H9 (cell line): ENCODE measurements at regions not wholly inside any gene's neighbourhood (a gene's known extent, or its start where the extent isn't known, plus 50 kb on each side); places are given as distances from the start of the nearest gene placed in this dataset.

ENCODE experiments used
- DNase-seq: peaks from one replicate; pipeline ENCODE4 v3.0.0-alpha.2; 2017
- H2AFZ ChIP-seq: one replicate; pipeline ENCODE4 v1.6.1; 2013; ENCODE audit warnings: mild to moderate bottlenecking, low read length, control low read depth, moderate library complexity
- H2AK5ac ChIP-seq: 2 replicates; pipeline ENCODE4 v1.6.1; 2013; ENCODE audit warnings: low read length, control low read depth, mixed read lengths; ENCODE audit not compliant: insufficient read length
- H2BK120ac ChIP-seq: one replicate; pipeline ENCODE4 v1.6.1; 2013; ENCODE audit warnings: low read depth, mild to moderate bottlenecking, low read length, control low read depth, inconsistent platforms; ENCODE audit not compliant: poor library complexity, severe bottlenecking
- H2BK12ac ChIP-seq: 2 replicates; pipeline ENCODE4 v1.6.1; 2013; ENCODE audit warnings: low read length, control low read depth, mixed read lengths, low read depth; ENCODE audit not compliant: insufficient read length
- H2BK15ac ChIP-seq: 2 replicates; pipeline ENCODE4 v1.6.1; 2013; ENCODE audit warnings: low read depth, low read length, control low read depth
- H2BK20ac ChIP-seq: one replicate; pipeline ENCODE4 v1.6.1; 2013; ENCODE audit warnings: low read depth, mild to moderate bottlenecking, low read length, control low read depth, inconsistent platforms; ENCODE audit not compliant: poor library complexity, severe bottlenecking
- H2BK5ac ChIP-seq: 2 replicates; pipeline ENCODE4 v1.6.1; 2013; ENCODE audit warnings: low read length, control low read depth, mixed read lengths; ENCODE audit not compliant: insufficient read length
- H3K14ac ChIP-seq: 2 replicates; pipeline ENCODE4 v1.6.1; 2013; ENCODE audit warnings: low read length, control low read depth; ENCODE audit not compliant: insufficient read depth
- H3K18ac ChIP-seq: 2 replicates; pipeline ENCODE4 v1.6.1; 2013; ENCODE audit warnings: low read depth, mild to moderate bottlenecking, mixed read lengths, low read length, control low read depth; ENCODE audit not compliant: insufficient read length
- H3K23ac ChIP-seq: 2 replicates; pipeline ENCODE4 v1.6.1; 2013; ENCODE audit warnings: low read length, control low read depth, mixed read lengths, low read depth; ENCODE audit not compliant: insufficient read length
- H3K23me2 ChIP-seq: 2 replicates; pipeline ENCODE4 v1.6.1; 2013; ENCODE audit warnings: low read depth, mild to moderate bottlenecking, mixed read lengths, low read length, control low read depth; ENCODE audit not compliant: insufficient read length, poor library complexity, severe bottlenecking
- H3K27ac ChIP-seq: 2 replicates; pipeline ENCODE4 v1.5.1; 2013; ENCODE audit warnings: low read length, control low read depth, mixed read lengths, low read depth; ENCODE audit not compliant: insufficient read length
- H3K27me3 ChIP-seq: 2 replicates; pipeline ENCODE4 v1.6.1; 2013; ENCODE audit warnings: low read length, control low read depth, inconsistent platforms; ENCODE audit not compliant: insufficient read depth
- H3K4ac ChIP-seq: 2 replicates; pipeline ENCODE4 v1.6.1; 2013; ENCODE audit warnings: low read depth, mild to moderate bottlenecking, control low read depth, inconsistent platforms, low read length, moderate library complexity
- H3K4me1 ChIP-seq: 2 replicates; pipeline ENCODE4 v1.6.1; 2013; ENCODE audit warnings: low read length, control low read depth, inconsistent platforms; ENCODE audit not compliant: insufficient read depth
- H3K4me2 ChIP-seq: 2 replicates; pipeline ENCODE4 v1.6.1; 2013; ENCODE audit warnings: low read length, control low read depth, mixed read lengths; ENCODE audit not compliant: insufficient read length, insufficient read depth
- H3K56ac ChIP-seq: 2 replicates; pipeline ENCODE4 v1.6.1; 2013; ENCODE audit warnings: low read depth, mild to moderate bottlenecking, mixed read lengths, low read length, control low read depth; ENCODE audit not compliant: insufficient read length
- H3K79me1 ChIP-seq: 2 replicates; pipeline ENCODE4 v1.6.1; 2013; ENCODE audit warnings: low read depth, mild to moderate bottlenecking, moderate library complexity, low read length, control low read depth, inconsistent platforms; ENCODE audit not compliant: insufficient read depth, poor library complexity, severe bottlenecking
- H3K79me2 ChIP-seq: 2 replicates; pipeline ENCODE4 v1.6.1; 2013; ENCODE audit warnings: low read length, control low read depth, inconsistent platforms; ENCODE audit not compliant: insufficient read depth
- H3K9ac ChIP-seq: 2 replicates; pipeline ENCODE4 v1.6.1; 2013; ENCODE audit warnings: low read length, control low read depth, mixed read lengths; ENCODE audit not compliant: insufficient read length; ENCODE audit errors: extremely low read depth
- H3K9me3 ChIP-seq: one replicate; pipeline ENCODE4 v1.6.1; 2013; ENCODE audit warnings: low read depth, low read length, inconsistent platforms; ENCODE audit not compliant: control insufficient read depth
- H3T11ph ChIP-seq: one replicate; pipeline ENCODE4 v1.6.1; 2013; ENCODE audit warnings: mild to moderate bottlenecking, low read length, control low read depth, inconsistent platforms
- H4K20me1 ChIP-seq: one replicate; pipeline ENCODE4 v1.6.1; 2013; ENCODE audit not compliant: control insufficient read depth, insufficient read length, insufficient read depth
- H4K5ac ChIP-seq: 2 replicates; pipeline ENCODE4 v1.6.1; 2013; ENCODE audit warnings: low read depth, mild to moderate bottlenecking, mixed read lengths, low read length, control low read depth; ENCODE audit not compliant: insufficient read length
- H4K8ac ChIP-seq: replicated peaks from 2 replicates; pipeline ENCODE4 v1.6.1; 2013; ENCODE audit warnings: low read length, control low read depth, mixed read lengths, low read depth; ENCODE audit not compliant: insufficient read length
- H4K91ac ChIP-seq: 2 replicates; pipeline ENCODE4 v1.6.1; 2013; ENCODE audit warnings: low read depth, mild to moderate bottlenecking, moderate library complexity, mixed read lengths, low read length, control low read depth; ENCODE audit not compliant: insufficient read length
- H3K27ac Mint-ChIP-seq, 3 experiments: 2 replicates in 2 of 3; 3 replicates in 1 of 3; pipeline ENCODE4 v1.8.0; 2020 to 2021; ENCODE audit warnings: mixed read lengths in 3 of 3, mild to moderate bottlenecking in 1 of 3, moderate library complexity in 1 of 3
- H3K27me3 Mint-ChIP-seq: 2 replicates; pipeline ENCODE4 v1.8.0; 2021; ENCODE audit warnings: low read depth, mild to moderate bottlenecking, moderate library complexity, mixed read lengths
- H3K36me3 Mint-ChIP-seq, 3 experiments: 2 replicates in 2 of 3; 3 replicates in 1 of 3; pipeline ENCODE4 v1.8.0; 2020 to 2021; ENCODE audit warnings: low read depth in 3 of 3, mixed read lengths in 3 of 3; ENCODE audit not compliant: insufficient read depth in 1 of 3
- H3K4me1 Mint-ChIP-seq, 2 experiments: 2 replicates each; pipeline ENCODE4 v1.8.0; 2020; ENCODE audit warnings: mixed read lengths in 2 of 2
- H3K4me3 Mint-ChIP-seq, 2 experiments: 2 replicates in 1 of 2; 3 replicates in 1 of 2; pipeline ENCODE4 v1.8.0; 2020 to 2021; ENCODE audit warnings: mild to moderate bottlenecking in 2 of 2, mixed read lengths in 2 of 2, moderate library complexity in 1 of 2
- H3K9me3 Mint-ChIP-seq, 2 experiments: 2 replicates in 1 of 2; 3 replicates in 1 of 2; pipeline ENCODE4 v1.8.0; 2020; ENCODE audit warnings: mild to moderate bottlenecking in 2 of 2, mixed read lengths in 2 of 2, moderate library complexity in 1 of 2
- WGBS: extraction: QIAGEN DNeasy Blood & Tissue Kit; methylation state at CpG from one replicate; pipeline ENCODE4 v1.1.7; 2013; ENCODE audit warnings: missing lambda C conversion rate, low lambda C conversion rate, mixed read lengths; ENCODE audit not compliant: insufficient read length; ENCODE audit errors: extremely low coverage; 5-methylcytosine and 5-hydroxymethylcytosine counted together
- TF ChIP-seq, protein P1 (sequence below): fragments of 200-600 bp; sonication (generic); conservative IDR thresholded peaks from 3 replicates; pipeline ENCODE4 v1.8.0; 2021; ENCODE audit warnings: antibody characterized with exemption, mild to moderate bottlenecking

DNA sequence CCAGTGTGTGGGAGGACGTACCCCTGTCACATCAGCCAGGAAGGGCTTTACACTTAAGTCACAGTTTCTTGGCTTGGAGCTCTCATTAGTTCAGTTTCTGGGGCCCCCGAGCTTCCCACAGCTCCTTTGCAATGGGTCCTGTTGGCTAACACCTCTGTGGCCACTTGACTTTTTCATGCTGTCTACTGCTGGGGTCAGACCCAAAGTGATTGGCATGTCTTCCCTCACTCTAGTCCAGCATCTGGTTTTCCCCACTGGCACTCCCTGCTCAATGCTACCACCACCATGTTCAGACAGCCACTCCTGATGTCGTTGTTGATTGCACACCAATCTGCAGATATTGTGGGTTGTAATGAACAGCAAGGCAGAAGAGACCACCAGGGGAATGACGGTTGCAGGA is 379.0 kb downstream of the FOXO1 start:
- Histone ChIP-seq H3K27ac (no peak overlapping the region), H3K9ac (no peak overlapping the region), H3K9me3 (no peaks in the 10 kb centered on the region), H3K4me1 (no peaks in the 10 kb centered on the region; the same call in 1 of the 2 replicates), H3K79me2 (no peaks in the 10 kb centered on the region), H2BK120ac (no peak overlapping the region), H3K56ac (no peak overlapping the region), H2BK5ac (no peak overlapping the region), H3K4ac (no peak overlapping the region), H4K5ac (no peak overlapping the region), H2AFZ (no peak overlapping the region), H3T11ph (no peak overlapping the region), H3K27me3 (no peaks in the 10 kb centered on the region), H4K20me1 (no peaks in the 10 kb centered on the region), H4K8ac (no peak overlapping the region), H3K14ac (no peak overlapping the region), H2BK12ac (no peak overlapping the region), H2BK15ac (no peak overlapping the region), H2BK20ac (no peak overlapping the region), H3K23ac (no peak overlapping the region), H3K79me1 (no peaks in the 10 kb centered on the region), H3K18ac (no peak overlapping the region), H2AK5ac (no peak overlapping the region), H3K23me2 (no peaks in the 10 kb centered on the region), H3K4me2 (no peak overlapping the region), H4K91ac (no peak overlapping the region)
- Mint-ChIP-seq H3K4me1 (no peaks in the 10 kb centered on the region), H3K4me3 (no peak overlapping the region), H3K9me3 (0 out of 5 replicates have a peak, but pooled peaks cover 0 to 2% of the 10 kb centered on the region in 2 experiments), H3K36me3 (no peaks in the 10 kb centered on the region), H3K27me3 (no peaks in the 10 kb centered on the region; the same call in 1 of the 2 replicates), H3K27ac (no peak overlapping the region; a peak in 1 of 7 replicates)
- no CpG with 5 or more reads among the region's 4 CpGs for WGBS
- no peak for DNase-seq
- TF ChIP-seq, protein P1, sequence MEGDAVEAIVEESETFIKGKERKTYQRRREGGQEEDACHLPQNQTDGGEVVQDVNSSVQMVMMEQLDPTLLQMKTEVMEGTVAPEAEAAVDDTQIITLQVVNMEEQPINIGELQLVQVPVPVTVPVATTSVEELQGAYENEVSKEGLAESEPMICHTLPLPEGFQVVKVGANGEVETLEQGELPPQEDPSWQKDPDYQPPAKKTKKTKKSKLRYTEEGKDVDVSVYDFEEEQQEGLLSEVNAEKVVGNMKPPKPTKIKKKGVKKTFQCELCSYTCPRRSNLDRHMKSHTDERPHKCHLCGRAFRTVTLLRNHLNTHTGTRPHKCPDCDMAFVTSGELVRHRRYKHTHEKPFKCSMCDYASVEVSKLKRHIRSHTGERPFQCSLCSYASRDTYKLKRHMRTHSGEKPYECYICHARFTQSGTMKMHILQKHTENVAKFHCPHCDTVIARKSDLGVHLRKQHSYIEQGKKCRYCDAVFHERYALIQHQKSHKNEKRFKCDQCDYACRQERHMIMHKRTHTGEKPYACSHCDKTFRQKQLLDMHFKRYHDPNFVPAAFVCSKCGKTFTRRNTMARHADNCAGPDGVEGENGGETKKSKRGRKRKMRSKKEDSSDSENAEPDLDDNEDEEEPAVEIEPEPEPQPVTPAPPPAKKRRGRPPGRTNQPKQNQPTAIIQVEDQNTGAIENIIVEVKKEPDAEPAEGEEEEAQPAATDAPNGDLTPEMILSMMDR: no peak
